Superior temporal gyrus (tissue), 1 donor: ENCODE measurements at regions not wholly inside any gene's neighbourhood (a gene's known extent, or its start where the extent isn't known, plus 50 kb on each side); places are given as distances from the start of the nearest gene placed in this dataset.

ENCODE experiments used
- DNase-seq: peaks from one replicate; pipeline ENCODE4 v3.0.0-alpha.2; 2016; ENCODE audit errors: extremely low spot score

DNA sequence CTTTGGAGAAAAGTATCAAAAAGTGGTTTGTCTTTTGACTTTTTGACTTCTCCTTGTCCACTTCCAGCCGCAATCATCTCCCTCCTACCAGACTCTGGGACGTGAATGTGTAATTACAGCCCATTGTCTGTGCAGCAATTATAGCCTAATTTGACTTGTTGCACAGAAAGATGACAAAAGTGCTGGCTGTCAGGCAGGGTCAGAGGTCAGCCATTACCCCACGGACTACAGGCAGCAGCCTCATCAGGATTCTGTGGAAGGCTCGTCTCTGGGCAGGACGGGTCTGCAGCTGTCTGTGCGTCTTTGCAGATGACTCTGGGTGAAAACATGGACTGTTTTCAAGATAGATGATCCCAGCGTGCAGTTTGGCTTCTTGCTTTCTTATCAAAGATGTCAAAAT is 102.2 kb upstream of the EDNRB start:
- DNase-seq = no peak

DNA sequence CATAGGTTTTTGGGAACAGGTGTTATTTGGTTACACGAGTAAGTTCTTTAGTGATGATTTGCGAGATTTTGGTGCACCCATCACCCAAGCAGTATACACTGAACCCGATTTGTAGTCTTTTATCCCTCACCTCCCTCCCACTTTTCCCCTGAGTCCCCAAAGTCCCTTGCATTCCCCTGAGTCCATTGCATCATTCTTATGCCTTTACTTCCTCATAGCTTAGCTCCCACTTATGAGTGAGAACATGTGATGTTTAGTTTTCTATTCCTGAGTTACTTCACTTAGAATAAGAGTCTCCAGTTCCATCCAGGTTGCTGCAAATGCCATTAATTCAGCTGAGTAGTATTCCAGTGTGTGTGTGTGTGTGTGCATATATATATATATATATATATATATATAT is 97.2 kb upstream of the EDNRB start:
- DNase-seq = no peak

DNA sequence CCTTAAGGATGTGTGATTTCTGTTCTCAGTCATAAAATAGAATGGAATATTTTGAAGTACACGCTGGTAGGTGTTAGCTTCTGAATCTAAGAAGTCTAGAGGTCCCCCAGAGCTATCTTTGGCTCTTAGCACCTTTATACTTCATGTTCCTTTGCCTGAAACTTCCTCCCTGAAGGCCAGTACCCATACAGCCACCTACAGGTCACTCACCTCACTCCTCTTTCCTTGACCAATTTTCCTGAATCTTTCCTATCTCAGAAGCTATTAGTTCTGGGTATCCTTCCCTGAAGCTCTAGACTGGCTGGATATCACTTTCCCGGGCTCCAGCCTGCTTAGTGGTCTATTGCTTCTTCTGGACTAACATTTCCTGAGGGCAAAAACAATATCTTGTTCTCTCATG is 93.4 kb upstream of the EDNRB start:
- DNase-seq = no peak

DNA sequence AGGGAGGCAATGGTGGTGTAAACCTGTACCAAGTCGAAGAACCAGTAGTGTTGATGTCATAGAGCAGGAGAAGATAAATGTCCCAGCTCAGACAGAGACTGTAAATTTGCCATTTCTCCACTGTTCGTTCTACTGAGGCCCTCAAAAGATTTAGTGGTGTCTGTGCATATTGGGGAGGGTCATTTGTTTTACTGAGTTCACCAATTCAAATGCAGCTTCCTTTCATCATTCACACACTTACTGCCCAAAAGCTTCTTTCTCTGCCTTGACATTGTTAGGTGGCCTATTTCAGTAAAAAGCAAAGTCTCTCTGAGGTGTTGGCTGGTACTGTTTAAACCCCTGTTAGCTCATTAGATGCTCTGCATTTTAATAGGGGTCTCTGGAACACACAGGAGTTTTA is 86.2 kb upstream of the EDNRB start:
- no peak for DNase-seq

DNA sequence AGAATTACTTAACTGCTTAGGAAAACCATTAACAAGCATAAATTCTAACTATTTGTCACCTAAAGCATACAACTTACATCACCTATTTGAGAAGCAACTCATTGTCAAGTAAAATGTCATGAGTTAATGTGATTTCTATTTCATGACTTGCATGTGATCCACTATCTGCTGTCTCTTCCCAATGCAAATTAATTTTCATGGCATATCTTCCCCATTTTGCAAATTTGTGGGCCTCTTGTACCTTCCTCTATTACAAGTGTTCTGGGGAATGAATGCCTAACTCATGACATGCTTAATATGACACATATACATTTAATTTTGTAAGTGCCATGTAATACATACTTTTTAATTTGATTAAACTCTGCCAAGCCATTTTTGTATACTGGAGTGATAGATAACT is 81.1 kb upstream of the EDNRB start:
- no peak for DNase-seq

DNA sequence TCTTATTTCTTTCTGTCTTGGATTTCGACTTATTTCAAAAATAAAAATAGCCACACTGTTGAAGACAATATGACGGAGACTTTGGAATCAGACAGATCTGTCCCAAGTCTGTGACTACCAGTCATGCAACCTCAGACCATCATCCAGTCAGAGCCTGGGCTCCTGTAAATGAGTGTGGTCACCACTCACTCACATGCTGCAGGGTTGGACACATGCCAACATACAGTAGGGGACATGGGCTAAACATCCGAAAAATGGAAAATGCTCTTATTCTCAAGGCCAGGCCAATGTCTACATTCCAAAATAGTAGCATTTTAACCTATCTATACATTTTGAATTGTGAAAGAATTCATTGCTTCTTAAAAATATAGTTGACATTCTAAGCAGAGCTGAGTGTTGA is 75.5 kb upstream of the EDNRB start:
- no peak for DNase-seq

DNA sequence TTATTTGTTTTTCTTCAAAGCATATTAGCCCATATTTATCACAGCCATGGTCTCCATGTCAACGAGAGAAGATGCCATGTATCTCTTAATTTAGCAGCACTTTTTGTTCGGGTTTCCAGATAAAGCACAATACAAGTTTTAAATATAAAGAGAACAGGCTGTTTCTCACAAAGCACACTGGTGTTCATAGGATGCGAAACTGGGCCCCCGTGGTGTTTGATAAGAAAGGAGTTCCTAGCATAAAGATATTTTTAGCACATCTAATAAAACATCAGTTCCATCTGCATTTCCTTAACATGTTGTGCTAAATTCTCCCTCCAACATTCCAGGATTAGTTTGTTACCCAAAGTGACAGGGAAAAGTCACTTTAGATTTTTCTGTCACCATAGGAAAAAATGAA is 72.4 kb upstream of the EDNRB start:
- peak; percentile 44 for DNase-seq

DNA sequence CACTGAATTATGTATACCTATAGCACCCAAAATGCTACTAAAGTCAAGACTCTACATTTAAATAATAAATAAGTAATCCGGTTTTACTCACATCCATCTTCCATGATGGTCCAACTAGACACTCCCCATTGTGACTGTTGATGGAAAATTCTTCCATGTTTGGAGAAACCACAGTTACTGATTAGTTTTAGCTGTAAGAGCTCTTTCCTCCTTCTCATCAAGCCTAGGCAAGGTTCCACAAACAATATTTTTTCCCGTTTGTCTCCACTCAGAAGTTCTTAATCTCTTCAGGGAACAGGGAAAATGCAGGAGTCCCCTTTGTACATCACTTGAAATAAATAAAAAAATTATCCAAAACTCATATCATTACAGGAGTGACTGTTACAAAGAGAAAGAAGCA is 70.7 kb upstream of the EDNRB start:
- no peak for DNase-seq

DNA sequence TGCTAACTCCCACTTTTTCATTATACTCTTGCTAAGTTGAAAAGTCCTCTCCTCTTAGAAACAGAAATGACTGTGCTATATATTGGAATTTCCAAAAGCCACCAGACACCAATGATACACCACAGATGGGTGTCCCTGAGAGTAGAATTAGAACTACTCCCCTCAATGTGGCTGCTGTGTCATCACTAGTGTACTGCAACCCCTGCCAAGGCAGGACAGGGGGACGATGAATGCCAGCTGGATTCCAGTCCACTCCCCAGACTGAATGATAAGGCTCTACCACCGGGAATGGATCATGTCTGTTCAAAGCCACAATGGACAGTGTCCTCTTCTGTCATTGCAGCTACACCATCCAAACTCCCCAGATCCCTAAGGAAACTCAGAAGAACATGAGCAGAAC is 69.7 kb upstream of the EDNRB start:
- DNase-seq = no peak

DNA sequence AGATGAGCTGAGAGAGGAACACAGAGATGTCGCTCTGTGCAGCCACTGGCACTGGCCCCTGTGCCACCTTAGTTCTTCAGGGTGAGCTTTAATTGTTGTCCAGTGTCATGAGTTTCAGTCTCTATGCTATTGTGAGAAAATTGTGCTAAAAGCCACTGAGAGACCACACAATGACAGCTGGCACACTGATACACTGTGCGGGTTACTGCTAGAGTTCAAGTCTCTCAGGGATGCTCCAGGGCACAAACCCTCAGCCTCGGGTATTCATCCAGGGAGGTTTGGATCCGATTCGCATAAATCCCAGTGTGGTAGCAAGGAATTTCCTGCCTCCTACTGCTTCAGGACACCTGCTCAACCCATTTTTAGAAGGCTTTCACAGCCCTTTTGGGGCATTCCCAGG is 68.1 kb upstream of the EDNRB start:
- no peak for DNase-seq

DNA sequence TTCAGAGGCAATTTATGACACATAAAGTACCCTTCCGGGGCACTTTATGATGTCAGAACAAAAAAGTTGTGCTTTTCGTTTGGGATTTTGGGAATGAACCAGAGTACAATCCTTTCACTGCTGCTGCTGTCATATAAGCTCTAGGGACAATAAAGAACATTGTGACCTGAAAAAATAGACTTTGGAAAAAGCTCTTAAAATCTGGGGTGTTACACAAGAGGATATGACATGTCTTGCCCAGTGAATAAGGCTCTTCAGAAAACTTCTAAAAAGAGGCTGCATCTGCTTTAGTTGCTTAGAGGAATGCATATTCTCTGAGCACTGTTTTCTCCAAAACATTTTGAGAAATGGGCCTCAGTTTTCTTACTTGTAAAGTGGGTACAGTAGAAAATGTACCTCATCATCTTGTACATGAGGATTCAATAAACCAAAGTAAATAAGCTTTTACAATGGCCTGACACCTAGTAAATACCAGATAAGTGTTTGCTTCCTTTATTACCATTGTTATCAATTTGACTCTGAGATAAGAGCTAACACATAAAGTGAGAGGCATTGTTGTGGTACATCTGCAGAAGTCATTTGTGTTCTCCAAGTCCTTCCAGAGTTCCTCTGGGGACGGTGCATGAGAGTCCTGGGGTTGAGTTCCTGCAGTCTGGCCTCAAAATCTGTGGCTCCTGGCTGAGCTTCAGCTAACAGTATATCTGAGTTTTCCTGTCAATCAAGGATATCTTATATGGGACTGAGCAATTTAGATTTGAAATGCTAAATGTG is 67.4 kb upstream of the EDNRB start:
- DNase-seq = peak; percentile 33

DNA sequence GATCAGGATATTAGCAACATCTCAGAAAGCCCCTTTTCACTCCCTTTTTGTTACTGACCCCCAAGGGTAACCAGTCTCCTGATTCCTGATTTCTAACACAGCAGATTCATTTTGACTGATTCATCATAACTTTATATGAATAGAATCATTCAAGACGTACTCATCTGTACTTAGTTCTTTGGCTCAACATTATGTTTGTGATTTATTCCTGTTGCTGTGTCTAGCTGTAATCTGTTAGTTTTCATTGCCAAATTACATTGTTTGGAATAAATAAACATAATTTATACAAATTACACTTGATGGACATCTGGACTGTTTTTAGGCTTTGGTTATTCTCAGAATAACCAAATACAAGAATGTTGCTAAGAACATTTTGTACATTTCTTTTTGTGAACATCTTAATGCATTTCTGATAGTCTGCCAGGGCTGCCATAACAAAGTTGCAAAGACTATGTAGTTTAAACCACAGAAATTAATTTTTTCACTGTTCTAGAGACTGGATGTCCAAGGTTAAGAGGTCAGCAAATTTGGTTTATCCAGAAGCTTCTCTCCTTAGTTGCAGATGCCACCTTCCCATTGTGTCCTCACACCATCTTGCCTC is 62.8 kb upstream of the EDNRB start:
- peak; percentile 37 for DNase-seq

DNA sequence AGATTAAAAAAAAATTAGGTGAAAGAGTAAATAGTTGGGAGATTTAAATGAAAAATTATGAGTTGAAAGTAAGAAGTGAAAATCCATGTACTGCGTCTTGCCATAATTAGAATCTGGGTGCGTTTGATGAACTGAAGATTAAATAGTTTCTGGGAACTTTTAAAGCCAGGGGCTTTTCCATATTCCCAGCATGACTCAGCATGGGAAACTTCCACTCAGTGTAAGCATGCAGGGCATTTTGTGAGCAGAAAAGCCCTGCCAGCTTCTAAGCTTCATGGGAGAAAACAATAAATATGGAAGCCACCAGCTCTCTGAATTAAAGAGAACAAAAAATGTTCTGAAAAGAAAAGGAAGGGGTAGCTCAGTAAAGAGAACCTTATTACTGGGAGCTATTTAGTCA is 62.0 kb upstream of the EDNRB start:
- DNase-seq = no peak

DNA sequence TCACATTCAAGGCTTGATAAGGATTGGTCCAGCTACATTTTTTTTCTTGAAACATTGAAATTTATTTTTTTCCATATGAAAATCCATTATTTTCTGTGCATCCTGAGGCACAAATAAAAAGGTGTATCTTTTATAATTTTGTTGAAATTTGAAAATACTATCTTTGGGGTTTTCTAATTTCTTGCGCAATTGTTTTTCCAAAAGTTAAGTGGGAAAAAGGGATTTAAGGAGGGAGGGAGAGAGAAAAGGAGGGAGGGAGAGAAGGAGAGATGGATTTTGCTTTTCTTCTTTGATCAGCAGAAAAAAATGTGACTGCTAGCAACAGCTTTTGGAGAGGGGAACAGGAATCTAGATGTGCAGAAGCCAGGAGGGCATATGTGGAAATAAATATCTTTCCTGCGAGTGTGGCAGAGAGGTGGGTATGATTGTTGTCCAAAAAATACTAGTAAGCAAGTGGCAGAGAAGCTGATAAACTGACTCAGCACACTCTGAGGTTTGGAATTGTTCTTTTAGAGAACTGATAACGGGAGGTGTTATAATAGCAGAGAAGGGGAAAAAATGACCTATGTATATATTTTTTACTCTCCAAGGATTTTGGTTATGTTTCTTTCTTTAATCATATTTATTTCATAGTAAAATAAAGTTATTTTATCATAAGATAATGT is 61.2 kb upstream of the EDNRB start:
- DNase-seq = no peak

DNA sequence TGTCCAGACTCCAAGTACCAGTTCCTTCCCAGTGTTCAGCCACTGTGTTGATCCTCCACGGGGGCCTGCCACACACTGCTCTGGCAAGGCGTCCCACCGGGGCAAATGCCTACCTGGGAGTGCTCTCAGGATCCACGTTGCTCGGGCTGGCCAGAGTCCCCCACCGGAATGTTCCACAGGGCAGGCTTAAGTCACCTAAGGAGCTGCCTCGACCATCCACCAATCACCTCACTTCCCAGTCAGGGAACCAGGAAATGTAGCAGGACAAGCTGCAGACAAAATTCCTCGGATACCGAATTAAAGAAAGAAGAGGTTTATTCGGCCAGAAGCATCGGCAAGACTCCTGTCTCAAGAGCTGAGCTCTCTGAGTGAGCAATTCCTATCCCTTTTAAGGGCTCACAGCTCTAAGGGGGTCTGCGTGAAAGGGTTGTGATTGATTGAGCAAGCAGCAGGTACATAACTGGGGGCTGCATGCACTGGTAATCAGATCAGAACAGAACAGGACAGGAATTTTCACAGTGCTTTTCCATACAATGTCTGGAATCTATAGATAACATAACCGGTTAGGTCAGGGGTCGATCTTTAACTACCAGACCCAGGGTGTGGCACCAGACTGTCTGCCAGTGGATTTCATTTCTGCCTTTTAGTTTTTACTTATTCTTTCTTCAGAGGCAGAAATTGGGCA is 56.9 kb upstream of the EDNRB start:
- DNase-seq = no peak

DNA sequence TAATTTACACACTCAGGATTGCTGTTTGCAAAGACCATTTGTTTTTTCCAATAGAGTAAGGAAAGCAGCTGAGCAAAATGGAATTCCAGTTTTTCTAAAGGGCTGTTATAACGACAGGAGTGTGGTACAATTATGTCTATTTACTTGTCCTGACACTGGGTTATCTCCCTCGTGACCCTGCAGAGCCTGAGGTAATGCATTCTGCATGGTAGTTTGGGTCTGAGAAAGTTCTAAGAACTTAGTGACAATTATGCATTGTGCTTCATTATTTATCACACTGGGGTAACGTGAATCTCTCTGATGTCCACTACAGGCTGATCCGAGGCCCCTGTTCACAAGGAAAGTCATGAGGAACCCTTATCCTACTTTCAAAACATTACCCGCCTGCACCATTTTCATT is 50.7 kb upstream of the EDNRB start:
- no peak for DNase-seq
